ENCODE measurements at regions not wholly inside any gene's neighbourhood (a gene's known extent, or its start where the extent isn't known, plus 50 kb on each side); places are given as distances from the start of the nearest gene placed in this dataset.

DNA sequence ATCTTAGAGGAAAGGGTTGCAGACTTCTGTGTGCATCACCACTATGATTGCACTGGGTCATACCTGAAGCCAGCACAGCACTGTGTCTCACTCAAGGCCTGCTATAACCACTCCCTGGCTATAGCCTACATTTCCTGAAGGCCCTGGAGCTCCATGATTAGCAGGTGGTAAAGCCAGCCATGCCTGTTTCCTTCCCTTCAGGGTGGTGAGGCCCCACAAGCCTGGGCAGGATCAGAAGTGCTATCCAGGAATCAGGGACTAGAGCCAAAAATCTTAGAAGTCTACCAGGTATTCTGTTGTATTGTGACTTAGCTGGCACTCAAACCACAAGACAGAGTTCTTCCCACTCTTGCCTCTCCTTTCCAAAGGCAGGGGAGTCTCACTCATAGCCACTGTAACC is 734.6 kb downstream of the GLUD2 start:
- Mint-ChIP-seq H3K9me3 (no peaks in the 10 kb centered on the region), H3K36me3 (ENCODE audit: low read depth) (no peaks in the 10 kb centered on the region), H3K4me3 (no peak overlapping the region), H3K27ac (no peak overlapping the region), H3K27me3 (ENCODE audit: low read depth) (no peaks in the 10 kb centered on the region), H3K4me1 (ENCODE audit: low read depth) (no peaks in the 10 kb centered on the region)
- no peak for DNase-seq (ENCODE audit: low spot score)

DNA sequence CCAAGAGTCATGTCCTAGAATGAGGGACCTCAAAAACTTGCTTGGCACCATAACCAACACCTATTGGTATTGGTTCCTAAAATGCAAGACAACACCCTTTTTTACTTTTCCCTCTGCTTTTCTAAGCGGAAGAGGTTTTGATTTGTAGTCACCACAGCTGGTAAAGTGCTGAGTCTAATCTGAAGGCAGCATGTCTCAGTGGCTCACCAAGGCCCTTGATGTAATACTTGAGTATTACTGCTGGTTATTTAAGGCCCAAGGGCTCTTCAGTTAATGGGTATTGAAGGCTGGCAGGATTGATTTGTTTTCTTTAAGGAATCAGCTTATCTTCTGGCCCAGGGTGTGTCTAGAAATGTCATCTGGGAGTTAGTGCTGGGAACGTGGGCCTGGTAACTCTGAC is 735.1 kb downstream of the GLUD2 start:
- Mint-ChIP-seq H3K4me3 (no peak overlapping the region), H3K9me3 (no peaks in the 10 kb centered on the region), H3K27ac (no peak overlapping the region), H3K4me1 (ENCODE audit: low read depth) (no peaks in the 10 kb centered on the region), H3K27me3 (ENCODE audit: low read depth) (no peaks in the 10 kb centered on the region), H3K36me3 (ENCODE audit: low read depth) (no peaks in the 10 kb centered on the region)
- DNase-seq (ENCODE audit: low spot score): no peak

DNA sequence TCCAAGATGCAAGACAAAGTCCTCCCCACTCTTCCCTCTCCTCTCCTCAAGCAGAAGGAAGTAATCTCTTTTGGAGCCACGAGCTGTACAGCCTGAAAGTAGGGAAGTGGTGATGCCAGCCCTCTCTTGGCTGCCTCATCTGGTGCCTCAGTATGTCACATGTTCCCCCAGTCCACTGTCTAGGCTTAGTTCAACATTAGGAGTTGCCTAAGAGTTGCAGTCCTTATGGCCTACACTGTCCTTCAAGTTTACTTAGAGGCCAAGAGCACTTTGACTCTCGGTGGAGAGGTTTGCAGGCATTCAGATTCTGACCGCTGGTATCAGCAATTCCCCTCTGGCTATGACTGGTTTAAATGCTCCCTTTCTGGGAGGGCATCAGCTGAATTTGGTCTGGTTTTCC is 735.6 kb downstream of the GLUD2 start:
- DNase-seq (ENCODE audit: low spot score): no peak
- H3K4me1 Mint-ChIP-seq (ENCODE audit: low read depth): no peaks in the 10 kb centered on the region

DNA sequence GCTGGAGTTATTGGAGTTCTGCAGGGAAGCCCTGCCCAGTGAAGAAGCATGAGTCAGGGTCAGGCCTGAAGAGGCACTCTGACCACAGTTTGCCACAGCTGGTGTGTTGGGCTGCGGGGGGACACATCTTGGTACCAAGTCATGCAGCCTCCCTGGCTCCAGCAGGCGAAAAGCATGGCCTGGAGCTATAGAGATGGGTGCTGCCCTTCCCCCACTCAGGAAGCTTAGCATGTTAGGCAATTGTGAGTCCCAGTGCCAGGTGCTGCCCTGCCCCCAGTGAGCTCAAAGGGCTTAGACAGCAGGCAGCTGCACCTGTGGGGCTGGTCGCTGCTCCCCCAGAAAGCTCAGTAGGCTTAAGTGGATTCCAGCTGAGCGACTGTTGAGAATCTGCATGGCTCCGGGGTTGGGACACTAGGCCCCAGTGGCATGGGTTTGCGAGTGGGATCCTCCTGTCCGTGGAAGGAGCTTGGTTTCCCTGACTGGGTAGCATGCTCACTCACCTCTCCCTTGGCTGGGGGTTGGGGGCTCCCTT is 755.5 kb downstream of the GLUD2 start:
- H3K4me1 Mint-ChIP-seq (ENCODE audit: low read depth): no peaks in the 10 kb centered on the region
- H3K4me3 Mint-ChIP-seq: no peak overlapping the region
- no peaks in the 10 kb centered on the region for H3K27me3 Mint-ChIP-seq (ENCODE audit: low read depth)
- H3K27ac Mint-ChIP-seq: no peak overlapping the region
- DNase-seq (ENCODE audit: low spot score): no peak
- no peaks in the 10 kb centered on the region for H3K36me3 Mint-ChIP-seq (ENCODE audit: low read depth)
- H3K9me3 Mint-ChIP-seq: no peaks in the 10 kb centered on the region

More for the DNA sequence above, 735.6 kb downstream of the GLUD2 start:
- H3K27ac Mint-ChIP-seq: no peak overlapping the region
- no peaks in the 10 kb centered on the region for H3K9me3 Mint-ChIP-seq
- H3K4me3 Mint-ChIP-seq: no peak overlapping the region
- no peaks in the 10 kb centered on the region for H3K27me3 Mint-ChIP-seq (ENCODE audit: low read depth)
- H3K36me3 Mint-ChIP-seq (ENCODE audit: low read depth): no peaks in the 10 kb centered on the region

DNA sequence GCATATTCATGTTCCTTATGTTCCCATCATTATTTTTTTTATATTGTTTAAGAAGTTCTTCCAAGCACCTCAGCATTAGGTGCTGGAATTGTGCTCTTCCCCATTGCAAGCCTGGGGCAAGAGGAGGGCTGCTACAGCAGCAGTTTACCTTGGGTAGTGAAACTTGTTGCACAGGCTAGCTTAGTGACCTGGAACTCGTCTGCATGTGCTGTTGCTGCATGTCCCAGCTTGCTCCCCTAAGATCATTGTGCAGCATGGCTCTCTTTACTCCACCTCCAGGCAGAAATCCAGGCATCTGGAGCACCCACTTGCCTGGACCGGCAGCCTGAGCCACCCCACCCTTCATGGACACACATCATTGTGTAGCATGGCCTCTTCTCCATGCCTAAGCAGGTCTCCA is 776.0 kb downstream of the GLUD2 start:
- no peak for DNase-seq (ENCODE audit: low spot score)
- Mint-ChIP-seq H3K4me3 (no peak overlapping the region), H3K36me3 (ENCODE audit: low read depth) (no peaks in the 10 kb centered on the region), H3K4me1 (ENCODE audit: low read depth) (no peaks in the 10 kb centered on the region), H3K27ac (no peak overlapping the region), H3K9me3 (peaks cover 5% of the 10 kb centered on the region), H3K27me3 (ENCODE audit: low read depth) (no peaks in the 10 kb centered on the region)

DNA sequence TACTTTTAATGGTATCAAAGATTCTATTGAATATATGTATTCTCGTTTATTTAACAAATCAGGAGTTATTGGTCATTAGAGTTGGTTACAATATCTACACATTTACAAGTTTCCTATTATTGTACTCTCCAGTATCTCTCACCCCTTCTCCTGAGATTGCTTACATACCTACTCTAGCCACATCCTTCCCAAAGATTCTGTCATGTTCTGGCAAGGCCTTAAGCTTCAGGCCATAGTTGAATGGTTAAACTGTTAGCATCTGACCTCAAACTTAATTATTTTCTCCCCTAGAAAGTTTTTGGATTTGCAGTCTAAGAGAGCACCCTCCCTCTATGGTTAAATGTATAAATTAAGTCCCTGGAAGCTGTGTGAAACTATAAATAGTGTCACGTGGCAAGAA is 784.2 kb downstream of the GLUD2 start:
- no peak overlapping the region for H3K27ac Mint-ChIP-seq
- no peaks in the 10 kb centered on the region for H3K9me3 Mint-ChIP-seq
- no peaks in the 10 kb centered on the region for H3K27me3 Mint-ChIP-seq (ENCODE audit: low read depth)
- H3K4me3 Mint-ChIP-seq: no peak overlapping the region
- H3K36me3 Mint-ChIP-seq (ENCODE audit: low read depth): no peaks in the 10 kb centered on the region
- no peaks in the 10 kb centered on the region for H3K4me1 Mint-ChIP-seq (ENCODE audit: low read depth)
- no peak for DNase-seq (ENCODE audit: low spot score)

DNA sequence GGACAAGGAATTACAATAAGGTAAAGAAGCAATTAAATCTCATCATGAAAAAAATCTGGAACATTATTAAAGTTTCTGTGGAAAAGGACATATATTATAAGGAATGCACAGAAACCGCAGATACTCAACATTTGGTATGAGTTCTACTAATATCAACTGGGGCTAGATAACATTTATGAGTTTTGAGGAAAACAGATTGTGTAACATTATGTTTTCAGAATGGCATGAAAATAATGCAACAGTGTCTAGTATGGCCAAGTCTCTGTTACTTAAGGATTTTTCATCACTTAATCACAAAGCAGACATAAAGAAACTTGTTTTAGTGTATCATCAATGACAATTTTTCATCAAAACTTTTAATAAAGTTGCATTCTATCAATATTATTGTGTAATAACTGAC is 785.0 kb downstream of the GLUD2 start:
- Mint-ChIP-seq H3K27ac (no peak overlapping the region), H3K9me3 (no peaks in the 10 kb centered on the region), H3K4me1 (ENCODE audit: low read depth) (no peaks in the 10 kb centered on the region), H3K4me3 (no peak overlapping the region), H3K27me3 (ENCODE audit: low read depth) (no peaks in the 10 kb centered on the region), H3K36me3 (ENCODE audit: low read depth) (no peaks in the 10 kb centered on the region)
- DNase-seq (ENCODE audit: low spot score): no peak

DNA sequence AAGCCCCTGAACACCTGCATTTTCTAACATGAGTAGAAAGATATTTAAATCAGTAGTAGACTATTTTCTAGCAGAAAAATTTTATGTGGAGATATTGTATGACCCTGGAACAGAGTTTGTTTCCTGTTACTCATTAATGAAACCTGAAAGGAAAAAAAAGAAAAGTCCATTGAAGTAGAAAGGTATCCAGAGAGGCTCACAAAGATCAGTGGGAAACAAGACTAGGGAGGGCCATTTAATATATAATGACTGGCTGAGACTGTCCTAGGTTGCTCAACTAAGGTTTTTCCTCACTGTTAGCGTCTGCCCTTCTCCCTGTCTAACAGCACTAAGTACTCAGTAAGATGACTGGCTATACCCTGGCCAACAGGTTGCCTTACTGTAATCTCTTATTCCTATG is 788.6 kb downstream of the GLUD2 start:
- DNase-seq (ENCODE audit: low spot score): no peak
- Mint-ChIP-seq H3K36me3 (ENCODE audit: low read depth) (no peaks in the 10 kb centered on the region), H3K4me1 (ENCODE audit: low read depth) (no peaks in the 10 kb centered on the region), H3K27me3 (ENCODE audit: low read depth) (no peaks in the 10 kb centered on the region), H3K27ac (no peak overlapping the region), H3K9me3 (no peaks in the 10 kb centered on the region), H3K4me3 (no peak overlapping the region)

DNA sequence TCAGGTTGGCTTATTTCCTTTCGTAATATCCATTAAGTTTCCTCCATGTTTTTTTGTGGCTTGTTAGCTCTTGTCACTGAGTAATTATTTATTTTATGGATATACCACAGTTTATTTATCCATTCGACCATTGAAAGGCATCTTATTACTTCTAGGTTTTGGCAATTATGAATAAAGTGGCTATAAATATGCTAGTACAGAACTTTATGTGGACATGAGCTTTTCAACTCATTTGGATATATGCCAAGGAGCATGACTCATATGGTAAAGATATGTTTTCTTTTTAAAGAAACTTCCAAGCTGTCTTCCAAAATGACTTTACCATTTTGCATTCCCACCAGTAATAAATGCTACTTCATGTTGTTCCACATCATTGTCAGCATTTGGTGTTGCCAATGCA is 803.6 kb downstream of the GLUD2 start:
- no peak overlapping the region for H3K4me3 Mint-ChIP-seq
- no peak for DNase-seq (ENCODE audit: low spot score)
- no peaks in the 10 kb centered on the region for H3K4me1 Mint-ChIP-seq (ENCODE audit: low read depth)
- no peaks in the 10 kb centered on the region for H3K36me3 Mint-ChIP-seq (ENCODE audit: low read depth)
- H3K27me3 Mint-ChIP-seq (ENCODE audit: low read depth): no peaks in the 10 kb centered on the region
- no peaks in the 10 kb centered on the region for H3K9me3 Mint-ChIP-seq
- H3K27ac Mint-ChIP-seq: no peak overlapping the region

DNA sequence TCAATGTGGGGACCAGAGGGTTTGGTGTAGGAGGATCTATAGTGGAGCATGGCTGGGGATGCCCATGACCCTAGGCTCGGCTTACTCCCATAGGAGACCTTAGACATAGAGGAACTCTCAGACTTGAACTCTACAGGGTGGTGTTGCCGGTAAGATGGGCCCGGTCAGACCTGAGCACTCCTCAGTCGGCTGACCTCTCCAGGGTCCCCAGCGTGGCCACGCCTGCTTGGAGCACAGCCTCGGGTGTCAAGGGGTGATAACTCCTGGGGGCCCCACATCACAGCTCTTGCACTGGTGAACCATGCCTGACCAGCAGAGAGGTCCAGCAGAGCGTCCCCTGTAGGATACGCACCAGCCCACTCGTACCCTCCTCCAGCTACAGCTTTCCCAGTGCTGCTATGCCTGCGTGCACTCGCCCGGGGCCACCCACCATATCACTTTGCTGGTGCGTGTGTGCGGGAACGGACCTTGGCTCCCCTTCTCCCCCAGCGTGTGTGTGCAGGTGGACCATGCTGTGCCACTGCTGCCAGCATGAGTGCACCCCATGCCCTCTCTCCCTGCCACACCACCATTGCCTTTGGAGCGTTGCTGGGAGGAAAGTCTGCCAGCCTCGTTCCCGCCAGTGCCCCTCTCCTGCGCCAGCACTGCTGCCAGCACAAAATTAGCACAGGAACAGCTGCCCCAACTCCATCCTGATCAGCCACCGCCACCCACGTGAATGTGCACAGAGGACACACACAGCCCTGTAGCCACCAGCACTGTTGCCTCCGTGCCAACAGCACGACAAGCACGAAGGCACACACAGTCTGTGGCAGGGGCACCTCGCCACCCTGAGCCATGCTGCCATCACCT is 806.6 kb downstream of the GLUD2 start:
- Mint-ChIP-seq H3K4me1 (ENCODE audit: low read depth) (no peaks in the 10 kb centered on the region), H3K27ac (no peak overlapping the region), H3K27me3 (ENCODE audit: low read depth) (no peaks in the 10 kb centered on the region), H3K36me3 (ENCODE audit: low read depth) (no peaks in the 10 kb centered on the region), H3K9me3 (no peaks in the 10 kb centered on the region), H3K4me3 (no peak overlapping the region)
- DNase-seq (ENCODE audit: low spot score): no peak

DNA sequence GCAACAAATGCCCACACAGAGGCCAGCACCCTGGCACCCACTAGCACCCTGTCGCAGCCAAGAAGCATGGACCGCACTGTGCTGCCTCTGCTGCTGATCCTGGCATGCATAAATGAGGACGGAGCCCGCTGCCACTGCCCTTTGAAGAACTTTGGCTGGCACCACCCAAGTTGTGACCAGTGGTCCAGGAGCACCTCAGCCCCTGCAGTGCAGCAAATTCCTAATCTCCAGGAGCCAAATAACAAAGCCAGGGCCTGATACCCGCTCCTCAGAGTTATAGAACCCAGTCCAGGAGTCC is 807.2 kb downstream of the GLUD2 start:
- Mint-ChIP-seq H3K4me1 (ENCODE audit: low read depth) (no peaks in the 10 kb centered on the region), H3K4me3 (no peak overlapping the region), H3K27me3 (ENCODE audit: low read depth) (no peaks in the 10 kb centered on the region), H3K36me3 (ENCODE audit: low read depth) (no peaks in the 10 kb centered on the region), H3K9me3 (no peaks in the 10 kb centered on the region), H3K27ac (no peak overlapping the region)
- DNase-seq (ENCODE audit: low spot score): no peak

DNA sequence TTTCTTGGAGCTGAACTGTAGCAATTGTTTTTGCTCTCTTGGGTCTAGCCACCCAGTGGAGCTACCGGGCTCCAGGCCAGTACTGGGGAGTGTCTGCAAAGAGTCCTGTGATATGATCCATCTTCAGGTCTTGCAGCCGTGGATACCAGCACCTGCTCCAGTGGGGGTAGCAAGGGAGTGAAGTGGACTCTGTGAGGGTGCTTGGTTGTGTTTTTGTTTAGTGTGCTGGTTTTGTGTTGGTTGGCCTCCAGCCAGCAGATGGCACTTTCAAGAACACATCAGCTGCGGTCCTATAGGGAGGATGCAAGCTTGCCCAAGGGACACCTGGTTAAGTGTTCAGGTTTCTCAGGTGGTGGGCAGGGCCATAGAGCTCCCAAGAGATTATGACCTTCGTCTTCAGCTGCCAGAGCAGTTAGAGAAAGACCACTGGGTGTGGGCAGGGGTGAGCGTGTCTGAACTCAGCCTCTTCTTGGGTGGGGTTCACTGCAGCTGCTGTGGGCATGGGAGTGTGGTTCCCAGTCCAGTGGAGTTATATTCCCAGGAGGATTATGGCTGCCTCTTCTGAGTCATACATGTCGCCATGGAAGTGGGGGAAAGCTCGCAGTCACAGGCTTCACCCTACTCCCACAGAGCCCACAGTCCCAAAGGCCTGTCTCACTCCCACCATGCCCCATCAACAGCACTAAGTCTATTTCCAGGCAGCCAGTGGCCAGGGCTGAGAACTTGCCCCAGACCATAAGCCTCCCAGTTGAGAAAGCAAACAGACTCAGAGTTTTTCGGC is 811.6 kb downstream of the GLUD2 start:
- Mint-ChIP-seq H3K4me3 (no peak overlapping the region), H3K36me3 (ENCODE audit: low read depth) (no peaks in the 10 kb centered on the region), H3K9me3 (no peaks in the 10 kb centered on the region), H3K27ac (no peak overlapping the region), H3K27me3 (ENCODE audit: low read depth) (no peaks in the 10 kb centered on the region), H3K4me1 (ENCODE audit: low read depth) (no peaks in the 10 kb centered on the region)
- DNase-seq (ENCODE audit: low spot score): no peak

DNA sequence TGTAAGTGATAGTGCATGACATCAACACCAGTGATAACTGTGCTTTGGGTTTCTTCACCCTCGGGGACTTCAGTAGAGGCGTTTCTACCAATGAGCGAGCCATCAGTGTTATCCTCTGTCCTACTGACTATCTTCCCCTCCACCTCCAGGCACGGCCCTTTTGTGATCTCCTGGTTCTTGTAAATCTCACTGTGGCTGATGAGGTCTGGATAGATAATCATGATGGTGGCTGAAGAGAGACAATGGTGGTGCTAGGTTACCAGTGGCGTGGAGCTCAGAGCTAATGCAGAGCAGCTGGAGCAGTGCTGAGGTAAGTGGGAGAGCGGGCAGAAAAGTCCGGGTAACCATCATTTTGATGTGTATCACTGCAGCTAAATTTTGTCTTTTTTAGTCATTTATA is 816.6 kb downstream of the GLUD2 start:
- Mint-ChIP-seq H3K27me3 (ENCODE audit: low read depth) (no peaks in the 10 kb centered on the region), H3K9me3 (no peaks in the 10 kb centered on the region), H3K36me3 (ENCODE audit: low read depth) (no peaks in the 10 kb centered on the region), H3K4me1 (ENCODE audit: low read depth) (no peaks in the 10 kb centered on the region), H3K4me3 (no peak overlapping the region), H3K27ac (no peak overlapping the region)
- no peak for DNase-seq (ENCODE audit: low spot score)

DNA sequence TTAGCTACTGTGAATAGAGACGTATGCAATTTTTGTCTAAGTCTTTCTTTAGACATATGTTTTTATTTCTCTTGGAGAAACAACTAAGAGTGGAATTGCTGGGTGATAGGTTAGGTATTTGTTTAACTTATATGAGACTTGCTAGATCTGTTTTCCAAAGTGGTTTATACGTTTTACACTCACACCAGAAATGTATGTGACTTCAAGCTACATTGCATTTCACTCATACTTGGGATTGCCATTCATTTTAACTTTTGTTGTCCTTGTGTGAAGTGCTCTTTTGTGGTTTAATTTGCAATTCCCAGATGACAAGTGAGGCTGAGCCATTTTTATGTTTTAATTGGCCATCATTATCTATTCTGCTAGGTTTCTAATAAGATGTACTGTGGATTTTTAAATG is 817.2 kb downstream of the GLUD2 start:
- no peak for DNase-seq (ENCODE audit: low spot score)

More for the DNA sequence above, 817.2 kb downstream of the GLUD2 start:
- Mint-ChIP-seq H3K9me3 (no peaks in the 10 kb centered on the region), H3K27me3 (ENCODE audit: low read depth) (no peaks in the 10 kb centered on the region), H3K4me1 (ENCODE audit: low read depth) (no peaks in the 10 kb centered on the region), H3K36me3 (ENCODE audit: low read depth) (no peaks in the 10 kb centered on the region), H3K27ac (no peak overlapping the region), H3K4me3 (no peak overlapping the region)

Data from T-helper 2 cell treated with Interferon-gamma antibody and Interleukin-4, amounts not matched to agents 5 μg/mL and 100 μg/mL, for 36 hours (primary cell).